Activated naive CD8-positive, alpha-beta T cell treated with anti-CD3 and anti-CD28 coated beads, Interleukin-2, amount 50 U/mL, for 24 hours (primary cell): ENCODE measurements at regions not wholly inside any gene's neighbourhood (a gene's known extent, or its start where the extent isn't known, plus 50 kb on each side); places are given as distances from the start of the nearest gene placed in this dataset.

Source experiments
- ATAC-seq: fragments of 150-1000 bp; cut with Tn5 transposase; one replicate; pipeline ENCODE4 v1.10.0; 2021
- DNase-seq: peaks from one replicate; pipeline ENCODE4 v3.0.0; 2021
- H3K27ac Mint-ChIP-seq: one replicate; pipeline ENCODE4 v1.8.0; 2021; ENCODE audit warnings: mild to moderate bottlenecking, mixed read lengths
- H3K27me3 Mint-ChIP-seq: one replicate; pipeline ENCODE4 v1.8.0; 2021; ENCODE audit warnings: mixed read lengths
- H3K36me3 Mint-ChIP-seq: one replicate; pipeline ENCODE4 v1.8.0; 2021; ENCODE audit warnings: low read depth, mixed read lengths
- H3K4me1 Mint-ChIP-seq: one replicate; pipeline ENCODE4 v1.8.0; 2021; ENCODE audit warnings: mixed read lengths
- H3K4me3 Mint-ChIP-seq: one replicate; pipeline ENCODE4 v1.8.0; 2021; ENCODE audit warnings: mild to moderate bottlenecking, moderate library complexity, mixed read lengths
- H3K9me3 Mint-ChIP-seq: one replicate; pipeline ENCODE4 v1.8.0; 2021; ENCODE audit warnings: mixed read lengths

DNA sequence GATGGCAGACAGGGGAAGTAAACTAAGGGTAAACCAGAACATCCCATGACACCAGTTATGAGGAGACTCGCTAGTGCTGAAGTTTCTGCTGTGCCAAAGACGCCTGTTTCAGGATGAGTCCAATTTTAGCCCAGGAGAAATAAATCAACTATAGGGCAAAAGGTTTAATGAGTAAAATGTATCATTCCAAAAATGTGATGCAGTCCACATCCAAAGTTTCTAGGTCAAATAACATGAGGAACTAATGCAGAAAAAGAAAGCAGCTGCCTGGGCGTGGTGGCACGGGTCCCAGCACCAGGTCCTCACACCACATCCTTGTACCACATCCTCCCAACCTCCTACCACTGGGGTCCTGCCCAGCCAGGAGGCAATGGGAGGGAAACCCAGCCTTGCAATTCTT is 126.9 kb upstream of the CTAGE1 start:
- Mint-ChIP-seq H3K4me3 (no peak overlapping the region), H3K36me3 (no peaks in the 10 kb centered on the region), H3K27me3 (no peaks in the 10 kb centered on the region), H3K9me3 (peaks cover 4% of the 10 kb centered on the region), H3K4me1 (no peaks in the 10 kb centered on the region), H3K27ac (no peak overlapping the region)
- no peak for DNase-seq
- no peak for ATAC-seq

DNA sequence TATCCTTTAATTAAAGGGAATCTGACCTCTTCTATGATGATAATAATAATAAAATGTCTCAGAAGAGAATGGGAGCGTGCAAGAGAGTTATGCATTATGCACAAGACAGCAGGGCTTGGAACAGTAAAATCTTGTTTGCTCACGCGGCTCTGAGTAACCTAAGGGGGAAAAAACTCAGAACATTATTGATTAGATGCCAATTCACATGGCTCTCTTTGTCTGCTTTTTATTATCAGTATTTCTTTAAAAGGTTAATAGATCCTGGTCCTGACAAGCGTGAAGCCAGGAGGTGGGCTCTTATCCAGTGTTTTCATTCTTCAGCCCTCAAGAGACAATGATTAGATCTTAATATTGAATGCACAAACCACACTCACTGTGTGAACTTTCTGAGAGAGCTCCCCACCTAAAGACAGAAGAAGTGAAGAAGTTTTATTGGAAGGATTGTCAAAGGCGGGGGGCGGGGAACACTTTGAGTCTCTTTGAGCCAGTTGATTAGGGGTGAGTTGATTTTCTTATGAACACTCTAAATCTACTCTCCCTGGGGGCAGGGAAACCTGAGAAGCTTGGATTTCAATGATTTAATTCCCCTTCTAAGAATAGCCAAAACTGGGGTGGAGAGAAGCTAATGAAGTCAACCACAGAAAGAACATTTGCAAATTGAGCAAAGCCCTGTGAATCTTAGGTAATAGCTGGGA is 127.5 kb upstream of the CTAGE1 start:
- no peak overlapping the region for H3K4me3 Mint-ChIP-seq
- ATAC-seq (no peak), DNase-seq (no peak)
- peaks cover 4% of the 10 kb centered on the region for H3K9me3 Mint-ChIP-seq
- H3K4me1 Mint-ChIP-seq: no peaks in the 10 kb centered on the region
- no peak overlapping the region for H3K27ac Mint-ChIP-seq
- no peaks in the 10 kb centered on the region for H3K27me3 Mint-ChIP-seq
- H3K36me3 Mint-ChIP-seq: no peaks in the 10 kb centered on the region

DNA sequence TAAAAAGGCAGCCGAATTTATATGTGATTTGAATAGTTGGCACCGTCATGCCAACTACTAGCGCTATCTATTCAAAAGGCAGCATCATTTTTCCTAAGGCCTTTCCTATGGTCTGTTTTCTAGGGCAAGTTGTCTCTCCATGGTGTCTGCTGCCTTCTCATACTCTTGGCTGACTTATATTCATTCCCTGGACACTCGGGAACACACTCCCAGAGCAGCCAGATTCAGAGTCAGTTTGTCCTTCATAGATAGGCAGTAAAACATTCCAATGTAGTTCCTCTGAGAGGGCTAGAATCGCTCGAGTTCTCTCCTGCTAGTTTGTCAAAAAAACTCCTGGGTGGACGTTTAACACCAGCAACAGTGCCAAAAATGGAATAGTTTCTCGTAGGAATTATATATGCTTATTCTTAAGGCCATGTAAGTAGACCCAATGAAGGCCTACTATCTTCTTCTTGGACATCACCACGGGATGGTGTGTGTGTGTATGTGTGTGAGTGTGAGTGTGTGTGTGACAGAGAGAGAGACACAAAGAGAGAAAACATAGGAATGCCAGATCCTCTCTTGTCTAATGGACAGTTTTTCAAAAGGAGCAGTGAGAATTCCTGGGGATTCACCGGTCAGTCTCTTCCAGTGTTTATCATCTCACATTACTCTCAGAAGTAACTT is 129.3 kb upstream of the CTAGE1 start:
- Mint-ChIP-seq H3K36me3 (no peaks in the 10 kb centered on the region), H3K9me3 (no peaks in the 10 kb centered on the region), H3K4me1 (no peaks in the 10 kb centered on the region), H3K27me3 (no peaks in the 10 kb centered on the region), H3K4me3 (no peak overlapping the region), H3K27ac (no peak overlapping the region)
- DNase-seq (no peak), ATAC-seq (no peak)

DNA sequence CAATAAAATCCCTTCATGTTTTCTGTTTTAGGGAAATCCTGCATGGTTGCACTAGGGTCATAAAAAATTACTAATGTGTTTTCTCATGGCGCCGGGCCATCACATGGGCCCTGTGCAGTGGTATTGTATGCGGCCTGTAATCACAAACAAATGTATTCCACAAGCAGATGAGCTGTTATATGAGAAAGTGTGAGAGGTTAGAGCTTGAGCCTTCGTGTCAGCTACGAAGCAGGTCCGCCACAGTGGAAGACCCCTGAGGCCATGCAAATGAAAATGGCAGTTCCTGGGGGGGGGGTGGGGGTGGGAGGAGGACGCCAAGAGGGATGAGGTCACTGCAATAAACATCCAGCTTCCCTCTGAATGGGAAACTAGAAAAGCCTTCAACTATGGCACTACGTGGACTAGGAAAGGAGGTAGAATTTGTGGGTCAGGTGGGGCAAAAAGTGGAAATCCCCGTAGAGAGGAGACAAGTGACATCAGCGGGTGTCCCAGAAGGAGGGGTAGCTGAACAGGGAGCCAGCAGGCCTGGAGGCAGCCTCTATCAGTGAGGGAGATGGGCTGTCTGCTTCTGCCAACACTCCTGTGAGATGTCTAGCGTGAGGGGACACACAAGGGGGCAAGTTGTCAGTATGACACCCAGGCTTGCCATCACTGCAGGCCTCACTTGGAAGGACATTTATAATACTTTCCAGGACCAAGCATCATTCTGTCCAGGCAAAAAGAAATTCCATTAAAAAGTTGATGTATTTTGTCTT is 130.3 kb upstream of the CTAGE1 start:
- Mint-ChIP-seq H3K9me3 (no peaks in the 10 kb centered on the region), H3K27ac (no peak overlapping the region), H3K27me3 (no peaks in the 10 kb centered on the region), H3K4me3 (no peak overlapping the region), H3K36me3 (no peaks in the 10 kb centered on the region), H3K4me1 (no peaks in the 10 kb centered on the region)
- ATAC-seq (no peak), DNase-seq (no peak)

DNA sequence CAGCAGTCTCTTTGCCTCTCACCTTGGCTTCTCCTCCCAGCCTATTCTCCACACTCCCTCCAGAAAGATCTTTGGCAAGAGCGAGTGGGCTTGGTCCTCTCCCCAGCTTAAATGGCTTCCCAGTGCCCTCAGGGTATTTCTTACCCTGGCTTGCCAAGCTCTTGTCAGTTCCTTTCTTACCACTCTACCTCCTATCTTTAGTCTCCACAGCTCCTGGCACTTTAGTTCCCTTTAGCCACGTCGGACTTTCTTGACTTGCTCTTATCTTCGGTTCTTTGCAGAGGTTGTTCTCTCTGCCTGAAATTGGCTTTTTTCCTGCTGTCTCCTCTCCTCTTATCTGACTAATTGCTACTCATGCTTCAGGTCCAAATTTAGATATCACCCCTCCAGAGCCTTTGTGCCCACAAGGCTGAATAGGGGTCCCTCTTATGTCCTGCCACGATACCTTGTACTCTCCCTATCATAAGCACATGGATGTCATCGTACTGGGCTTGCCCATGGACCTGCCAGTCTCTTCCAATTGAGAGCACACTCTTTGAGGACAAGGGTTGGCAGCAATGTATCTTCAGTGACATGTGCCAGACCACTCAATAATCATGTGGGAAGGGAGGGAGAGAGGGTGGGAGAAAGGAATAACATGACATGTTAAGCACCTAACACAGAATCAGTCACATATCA is 131.7 kb upstream of the CTAGE1 start:
- Mint-ChIP-seq H3K36me3 (no peaks in the 10 kb centered on the region), H3K4me3 (no peak overlapping the region), H3K27me3 (no peaks in the 10 kb centered on the region), H3K9me3 (no peaks in the 10 kb centered on the region), H3K27ac (no peak overlapping the region), H3K4me1 (no peaks in the 10 kb centered on the region)
- DNase-seq (no peak), ATAC-seq (no peak)

DNA sequence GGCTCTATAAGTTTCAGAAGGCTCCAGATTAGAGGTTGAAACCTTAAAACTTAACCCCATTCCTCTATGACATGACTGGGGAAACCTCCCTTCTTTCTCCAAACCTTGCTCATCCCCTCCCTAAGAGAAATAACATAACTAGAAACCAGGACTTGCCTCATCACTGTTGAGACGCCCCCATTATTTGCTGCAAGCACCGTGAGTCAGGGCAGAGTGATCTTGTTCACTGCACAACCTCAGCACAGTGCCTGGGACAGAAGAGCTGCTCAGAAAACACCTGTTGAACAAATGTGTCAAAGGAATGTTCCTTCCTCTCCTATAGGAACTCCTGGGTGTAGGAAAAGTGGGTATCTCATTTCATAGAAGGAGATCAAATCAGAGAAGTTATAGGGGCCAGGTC is 132.7 kb upstream of the CTAGE1 start:
- H3K4me3 Mint-ChIP-seq: no peak overlapping the region
- H3K4me1 Mint-ChIP-seq: no peaks in the 10 kb centered on the region
- no peak for ATAC-seq
- no peaks in the 10 kb centered on the region for H3K27me3 Mint-ChIP-seq
- H3K9me3 Mint-ChIP-seq: no peaks in the 10 kb centered on the region
- DNase-seq: no peak
- no peak overlapping the region for H3K27ac Mint-ChIP-seq
- no peaks in the 10 kb centered on the region for H3K36me3 Mint-ChIP-seq

DNA sequence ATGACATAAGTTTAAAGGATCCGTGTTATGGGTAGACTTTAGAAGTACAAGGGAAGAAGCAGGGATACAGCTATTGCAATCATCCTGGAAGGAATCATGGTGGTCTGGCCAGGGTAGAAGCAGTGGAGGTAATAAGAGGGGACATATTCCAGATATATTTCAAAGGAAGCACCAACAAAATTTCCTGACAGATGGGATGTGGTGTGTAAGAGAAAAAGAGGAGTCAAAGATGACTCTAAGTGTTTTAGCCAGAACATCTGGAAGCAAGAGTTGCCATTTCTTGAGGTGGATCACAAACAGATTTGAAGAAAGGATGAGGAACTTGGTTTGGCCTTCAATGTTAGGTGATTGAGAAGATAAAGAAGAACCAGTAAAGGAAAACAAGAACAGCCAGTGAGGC is 133.1 kb upstream of the CTAGE1 start:
- ATAC-seq (no peak), DNase-seq (no peak)
- H3K36me3 Mint-ChIP-seq: no peaks in the 10 kb centered on the region
- H3K4me1 Mint-ChIP-seq: no peaks in the 10 kb centered on the region
- no peak overlapping the region for H3K27ac Mint-ChIP-seq
- H3K27me3 Mint-ChIP-seq: no peaks in the 10 kb centered on the region
- H3K9me3 Mint-ChIP-seq: no peaks in the 10 kb centered on the region
- H3K4me3 Mint-ChIP-seq: no peak overlapping the region

DNA sequence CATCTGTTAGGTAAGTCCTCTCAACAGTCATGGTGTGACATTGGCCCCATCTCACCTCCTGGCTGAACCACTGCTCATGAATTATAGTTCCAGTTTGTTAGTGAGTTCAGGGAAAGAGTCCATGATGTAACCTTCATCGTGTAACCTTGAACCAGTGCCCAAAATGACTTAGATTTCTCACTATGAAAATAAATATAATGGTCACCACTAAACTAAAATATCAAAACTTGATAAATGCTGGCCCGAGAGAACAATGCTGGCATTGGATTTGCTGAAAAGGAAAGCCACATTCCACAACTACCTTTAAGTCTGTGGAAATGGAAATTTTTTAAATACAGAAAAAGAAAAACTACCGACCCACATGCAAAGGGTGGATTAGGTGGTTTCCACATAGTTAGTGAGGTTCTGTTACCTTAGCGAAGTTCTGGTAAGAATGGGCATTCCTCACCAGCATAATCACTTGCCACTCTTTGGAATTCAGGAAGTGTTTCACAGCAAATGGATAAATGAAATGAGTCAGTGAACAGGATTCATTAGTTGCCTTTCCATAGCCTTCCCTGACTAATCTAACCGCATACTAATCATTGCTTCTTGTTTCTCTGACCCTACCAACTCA is 133.9 kb upstream of the CTAGE1 start:
- no peak overlapping the region for H3K27ac Mint-ChIP-seq
- no peak overlapping the region for H3K4me3 Mint-ChIP-seq

DNA sequence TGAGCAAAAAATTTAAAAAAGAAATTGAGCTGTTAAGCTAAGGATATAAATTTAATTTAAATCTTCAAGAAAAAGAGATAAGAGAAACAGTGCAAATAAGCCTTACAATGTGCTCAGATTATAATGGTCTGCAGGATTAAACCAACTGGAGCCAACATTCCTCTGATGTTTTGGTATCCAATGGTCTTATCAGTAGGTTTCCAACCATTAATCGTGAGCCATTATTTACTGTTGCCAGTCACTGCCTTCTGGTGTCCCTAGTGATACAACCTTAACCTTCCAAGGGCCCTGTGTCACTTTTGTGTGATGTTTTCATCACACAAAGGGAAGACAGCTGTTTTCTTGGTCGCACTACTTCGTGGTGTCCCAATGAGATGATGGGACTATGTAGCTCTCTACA is 134.5 kb upstream of the CTAGE1 start:
- no peak overlapping the region for H3K27ac Mint-ChIP-seq
- H3K36me3 Mint-ChIP-seq: no peaks in the 10 kb centered on the region
- H3K9me3 Mint-ChIP-seq: no peaks in the 10 kb centered on the region
- peaks cover 3% of the 10 kb centered on the region for H3K27me3 Mint-ChIP-seq
- H3K4me3 Mint-ChIP-seq: no peak overlapping the region
- H3K4me1 Mint-ChIP-seq: no peaks in the 10 kb centered on the region
- no peak for ATAC-seq
- DNase-seq: no peak

More for the DNA sequence above, 133.9 kb upstream of the CTAGE1 start:
- DNase-seq (no peak), ATAC-seq (no peak)
- Mint-ChIP-seq H3K4me1 (no peaks in the 10 kb centered on the region), H3K27me3 (no peaks in the 10 kb centered on the region), H3K36me3 (no peaks in the 10 kb centered on the region), H3K9me3 (no peaks in the 10 kb centered on the region)

DNA sequence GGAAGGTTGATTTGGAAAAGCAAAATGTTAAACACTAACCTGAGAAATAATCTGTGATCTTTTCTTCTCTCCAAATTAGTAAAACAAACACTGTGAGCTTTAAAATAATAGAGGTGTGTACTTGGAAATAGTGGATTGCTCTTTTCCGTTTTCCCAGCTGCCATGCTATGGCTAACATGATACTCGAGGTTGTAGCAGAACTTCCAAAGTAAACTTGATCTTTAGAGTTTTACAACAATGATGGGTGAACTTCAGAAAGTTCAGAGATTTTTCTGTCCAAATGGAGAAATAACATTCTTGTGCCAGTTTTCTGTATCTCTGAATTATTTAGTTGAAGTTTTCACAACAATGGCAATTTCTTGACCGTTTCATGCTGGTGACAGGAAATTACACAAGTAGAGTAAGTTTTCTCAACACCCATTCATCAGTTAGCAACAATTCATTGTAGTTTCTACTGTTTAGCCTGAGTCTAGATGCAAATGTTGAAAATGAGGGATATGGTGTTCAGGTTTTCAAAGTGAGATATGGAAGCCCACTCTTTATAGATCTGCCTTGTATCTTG is 135.3 kb upstream of the CTAGE1 start:
- H3K36me3 Mint-ChIP-seq: no peaks in the 10 kb centered on the region
- DNase-seq: no peak
- no peaks in the 10 kb centered on the region for H3K9me3 Mint-ChIP-seq
- H3K4me1 Mint-ChIP-seq: no peaks in the 10 kb centered on the region
- no peak overlapping the region for H3K27ac Mint-ChIP-seq
- peaks cover 10% of the 10 kb centered on the region for H3K27me3 Mint-ChIP-seq
- H3K4me3 Mint-ChIP-seq: no peak overlapping the region
- no peak for ATAC-seq

DNA sequence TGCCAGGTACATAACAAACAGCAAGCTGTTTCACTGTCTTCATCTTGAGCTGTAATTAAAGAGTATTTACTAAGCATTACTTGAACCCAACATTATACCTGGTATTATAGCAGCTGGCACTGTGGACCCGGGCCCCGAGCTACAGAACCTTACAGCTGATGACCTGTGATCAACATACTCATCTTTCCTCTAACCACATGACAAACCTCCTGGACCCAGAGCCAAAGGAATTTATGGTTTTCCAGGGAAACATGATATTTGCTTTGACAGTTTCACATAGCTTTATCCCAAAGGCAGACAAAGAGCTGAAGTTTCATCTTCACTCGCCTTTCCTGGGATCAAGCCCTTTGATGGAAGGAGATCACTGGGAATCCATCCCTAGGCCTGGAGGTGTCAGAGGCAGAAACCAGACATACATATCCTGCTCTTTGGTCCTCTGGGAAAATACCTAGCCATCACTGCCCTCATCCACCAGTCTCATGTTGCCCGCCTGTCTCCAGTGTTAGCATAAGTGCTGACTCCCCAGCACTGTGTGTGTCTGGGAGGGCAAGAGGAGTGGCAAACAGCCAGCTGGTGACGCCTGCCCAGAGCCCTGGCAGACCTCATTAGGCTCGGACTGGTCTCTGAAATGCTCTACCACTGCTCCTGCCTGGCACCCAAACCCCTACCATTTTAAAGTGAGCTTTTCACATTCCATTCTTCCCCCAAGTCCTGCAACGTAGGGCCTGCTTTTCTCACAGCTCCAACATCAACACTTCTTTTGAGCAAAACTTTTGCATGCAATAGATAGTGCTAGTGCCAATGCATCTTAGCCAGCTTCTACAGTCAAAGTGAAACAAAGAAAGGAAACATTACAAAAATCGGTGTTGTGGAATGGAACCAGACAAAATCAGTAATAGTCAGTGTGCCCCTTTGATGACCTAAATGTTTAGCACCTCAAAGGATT is 138.8 kb upstream of the CTAGE1 start:
- peaks cover 6% of the 10 kb centered on the region for H3K4me1 Mint-ChIP-seq
- H3K4me3 Mint-ChIP-seq: no peak overlapping the region
- no peak overlapping the region for H3K27ac Mint-ChIP-seq
- no peaks in the 10 kb centered on the region for H3K36me3 Mint-ChIP-seq
- ATAC-seq (no peak), DNase-seq (no peak)
- no peaks in the 10 kb centered on the region for H3K9me3 Mint-ChIP-seq
- peaks cover 33% of the 10 kb centered on the region for H3K27me3 Mint-ChIP-seq

DNA sequence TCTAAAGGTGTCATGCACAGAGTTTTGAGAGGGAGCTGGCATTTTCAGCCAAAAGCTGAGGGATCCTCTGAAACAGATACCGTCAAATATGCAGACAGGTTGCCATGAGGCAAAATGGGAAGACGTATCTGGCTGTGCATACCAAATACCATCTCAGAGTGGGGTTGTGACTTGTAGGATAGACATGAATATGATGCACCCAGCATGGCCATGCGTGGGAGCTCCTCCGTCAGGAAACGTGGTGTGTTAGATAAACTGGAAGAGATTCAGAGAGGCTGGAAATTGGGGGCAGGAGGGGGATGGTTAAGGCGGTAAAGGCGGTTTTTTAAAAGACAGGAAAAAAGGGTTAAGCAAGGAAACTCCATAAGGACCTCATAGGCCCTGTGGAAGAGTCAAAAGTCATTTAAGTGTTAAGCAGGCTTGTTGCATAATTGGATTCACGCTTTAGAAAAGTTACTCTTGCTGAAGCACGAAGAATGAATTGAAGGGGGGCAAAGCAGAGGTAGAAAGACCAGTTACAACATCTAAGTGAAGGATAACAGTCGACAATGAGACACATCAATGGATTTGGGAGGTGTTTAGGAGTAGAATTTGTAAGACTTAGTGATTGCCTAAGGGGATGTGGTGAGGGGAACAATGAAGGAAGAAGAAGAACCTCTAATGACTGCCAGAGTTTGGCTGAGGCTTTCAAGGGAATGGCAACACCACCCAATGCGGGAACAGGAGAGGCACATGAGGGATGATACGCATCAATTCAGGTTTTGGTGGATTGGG is 139.6 kb upstream of the CTAGE1 start:
- no peak overlapping the region for H3K27ac Mint-ChIP-seq
- H3K4me1 Mint-ChIP-seq: peaks cover 6% of the 10 kb centered on the region
- peaks cover 34% of the 10 kb centered on the region for H3K27me3 Mint-ChIP-seq
- H3K36me3 Mint-ChIP-seq: no peaks in the 10 kb centered on the region
- DNase-seq (no peak), ATAC-seq (no peak)
- no peaks in the 10 kb centered on the region for H3K9me3 Mint-ChIP-seq
- no peak overlapping the region for H3K4me3 Mint-ChIP-seq

DNA sequence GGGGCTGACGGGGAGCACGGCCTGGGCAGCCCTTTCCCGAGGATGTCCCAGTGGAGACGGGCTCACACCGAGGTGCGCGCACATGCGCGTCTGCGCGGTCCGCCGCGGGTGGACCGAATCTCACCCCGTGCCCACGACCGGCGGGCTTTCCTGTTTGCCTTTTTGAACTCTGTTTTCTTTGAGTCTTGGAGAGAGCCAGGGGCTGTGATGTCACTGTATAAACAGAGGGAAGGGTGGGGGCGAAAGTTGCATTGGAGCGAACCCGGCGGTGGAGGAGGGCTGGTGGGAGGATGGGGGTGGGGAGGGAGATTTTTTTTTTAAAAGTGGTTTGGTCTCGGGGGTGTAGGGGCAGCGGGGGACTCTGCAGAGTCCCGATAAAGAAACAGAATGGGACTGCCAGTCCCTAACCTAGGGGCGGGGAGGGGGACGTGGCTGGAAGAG is 141.2 kb upstream of the CTAGE1 start:
- H3K36me3 Mint-ChIP-seq: no peaks in the 10 kb centered on the region
- H3K27me3 Mint-ChIP-seq: peaks cover 46% of the 10 kb centered on the region
- ATAC-seq (no peak), DNase-seq (no peak)
- peaks cover 6% of the 10 kb centered on the region for H3K4me1 Mint-ChIP-seq
- H3K9me3 Mint-ChIP-seq: no peaks in the 10 kb centered on the region
- no peak overlapping the region for H3K27ac Mint-ChIP-seq
- no peak overlapping the region for H3K4me3 Mint-ChIP-seq
